ENCODE measurements at regions not wholly inside any gene's neighbourhood (a gene's known extent, or its start where the extent isn't known, plus 50 kb on each side); places are given as distances from the start of the nearest gene placed in this dataset.

- TF ChIP-seq POLR2A (IDR thresholded peaks at IDR 0.05) (no peak), CTCF (IDR thresholded peaks at IDR 0.05) (no peak)
Observed at GRCh38 chr3:67882981-67883380, 228.6 kb upstream of the SUCLG2 start.

Data from Peyer's patch (tissue), 4 donors.